Neuronal stem cell (in vitro differentiated cells): ENCODE measurements at regions not wholly inside any gene's neighbourhood (a gene's known extent, or its start where the extent isn't known, plus 50 kb on each side); places are given as distances from the start of the nearest gene placed in this dataset.
A peak's percentile ranks its signal among the peaks of the same experiment; 100 is the strongest.

Experiments used
- DNase-seq: peaks from one replicate; pipeline ENCODE4 v3.0.0-alpha.2; 2013; ENCODE audit warnings: low spot score
- H2AFZ ChIP-seq: one replicate; pipeline ENCODE4 v1.6.1; 2013; ENCODE audit warnings: mild to moderate bottlenecking, low read length, inconsistent platforms
- H2AK5ac ChIP-seq: 2 replicates; pipeline ENCODE4 v1.6.1; 2013; ENCODE audit warnings: low read depth, mild to moderate bottlenecking, inconsistent platforms, low read length, moderate library complexity, mixed read lengths
- H2BK120ac ChIP-seq: 2 replicates; pipeline ENCODE4 v1.6.1; 2013; ENCODE audit warnings: low read depth, mild to moderate bottlenecking, inconsistent platforms, low read length, moderate library complexity, mixed read lengths
- H2BK12ac ChIP-seq: one replicate; pipeline ENCODE4 v1.6.1; 2013; ENCODE audit warnings: low read length, inconsistent platforms
- H2BK15ac ChIP-seq: 2 replicates; pipeline ENCODE4 v1.6.1; 2013; ENCODE audit warnings: mild to moderate bottlenecking, low read length, inconsistent platforms, mixed read lengths
- H2BK5ac ChIP-seq: one replicate; pipeline ENCODE4 v1.6.1; 2013; ENCODE audit warnings: inconsistent platforms, mild to moderate bottlenecking, low read length, moderate library complexity
- H3K14ac ChIP-seq: one replicate; pipeline ENCODE4 v1.6.1; 2013; ENCODE audit warnings: low read length, inconsistent platforms
- H3K18ac ChIP-seq: 2 replicates; pipeline ENCODE4 v1.6.1; 2013; ENCODE audit warnings: low read length, inconsistent platforms
- H3K23ac ChIP-seq: 2 replicates; pipeline ENCODE4 v1.6.1; 2013; ENCODE audit warnings: low read depth, mild to moderate bottlenecking, mixed read lengths, low read length, inconsistent platforms; ENCODE audit not compliant: poor library complexity
- H3K27ac ChIP-seq: replicated peaks from 3 replicates; pipeline ENCODE4 v1.5.1; 2013; ENCODE audit warnings: low read length, inconsistent platforms
- H3K27me3 ChIP-seq, 3 experiments: 2 replicates each; pipeline ENCODE4 v1.6.1; 2013; ENCODE audit warnings: low read length in 3 of 3, mild to moderate bottlenecking in 2 of 3, inconsistent platforms in 1 of 3, low read depth in 1 of 3, mixed read lengths in 1 of 3, moderate library complexity in 1 of 3; ENCODE audit not compliant: control insufficient read depth in 3 of 3, insufficient read depth in 3 of 3
- H3K36me3 ChIP-seq, 2 donors: replicated peaks in 1 of 2; 2 replicates each; pipeline ENCODE4 v1.6.1; 2013; ENCODE audit warnings: low read length in 2 of 2; ENCODE audit not compliant: control insufficient read depth in 2 of 2, insufficient read depth in 2 of 2
- H3K4ac ChIP-seq: 2 replicates; pipeline ENCODE4 v1.6.1; 2013; ENCODE audit warnings: inconsistent platforms, mild to moderate bottlenecking, low read length, moderate library complexity
- H3K4me1 ChIP-seq, 2 donors: 1 replicate in 1 of 2; 2 replicates in 1 of 2; pipeline ENCODE4 v1.6.1; 2013; ENCODE audit warnings: low read length in 2 of 2, low read depth in 1 of 2; ENCODE audit not compliant: control insufficient read depth in 2 of 2, insufficient read depth in 1 of 2
- H3K4me2 ChIP-seq: one replicate; pipeline ENCODE4 v1.6.1; 2013; ENCODE audit warnings: mild to moderate bottlenecking, low read length, inconsistent platforms; ENCODE audit not compliant: insufficient read depth, poor library complexity, severe bottlenecking
- H3K4me3 ChIP-seq, 2 donors: 2 replicates each; pipeline ENCODE4 v1.5.1; 2013; ENCODE audit warnings: low read length in 2 of 2, mild to moderate bottlenecking in 2 of 2, inconsistent platforms in 1 of 2, moderate library complexity in 1 of 2
- H3K79me1 ChIP-seq: one replicate; pipeline ENCODE4 v1.6.1; 2013; ENCODE audit warnings: low read depth, mild to moderate bottlenecking, inconsistent platforms, low read length, moderate library complexity
- H3K9ac ChIP-seq: one replicate; pipeline ENCODE4 v1.6.1; 2013; ENCODE audit warnings: mild to moderate bottlenecking, low read depth, low read length, inconsistent platforms; ENCODE audit not compliant: poor library complexity
- H3K9me3 ChIP-seq, 2 donors: replicated peaks in 1 of 2; 2 replicates each; pipeline versions ENCODE3 to v1.6.1; 2013; ENCODE audit warnings: low read length in 2 of 2, mild to moderate bottlenecking in 2 of 2, inconsistent platforms in 1 of 2, low read depth in 1 of 2, mixed read lengths in 1 of 2, moderate library complexity in 1 of 2; ENCODE audit not compliant: control insufficient read depth in 2 of 2, insufficient read depth in 1 of 2
- H4K8ac ChIP-seq: one replicate; pipeline ENCODE4 v1.6.1; 2013; ENCODE audit warnings: low read depth, mild to moderate bottlenecking, inconsistent platforms, low read length, moderate library complexity
- H4K91ac ChIP-seq: one replicate; pipeline ENCODE4 v1.6.1; 2013; ENCODE audit warnings: low read length, low read depth, mild to moderate bottlenecking, inconsistent platforms; ENCODE audit not compliant: poor library complexity
- WGBS, 2 donors: extraction: QIAGEN DNeasy Blood & Tissue Kit; methylation state at CpG; one replicate each; pipeline ENCODE4 v1.1.7; 2013; ENCODE audit warnings: missing lambda C conversion rate in 2 of 2, mixed read lengths in 1 of 2; ENCODE audit not compliant: insufficient read length in 2 of 2, insufficient replicate concordance in 1 of 2; ENCODE audit errors: extremely low coverage in 2 of 2; 5-methylcytosine and 5-hydroxymethylcytosine counted together

GRCh38 chr16:82263521-82264143 is 93.6 kb upstream of the MPHOSPH6 start:
- Histone ChIP-seq H3K23ac (no peak overlapping the region), H3K4ac (no peak overlapping the region), H2BK120ac (no peak overlapping the region), H3K79me1 (no peaks in the 10 kb centered on the region), H2BK15ac (no peak overlapping the region), H2BK5ac (no peak overlapping the region), H3K36me3 (no peaks in the 10 kb centered on the region), H2AK5ac (no peak overlapping the region), H3K27ac (no peak overlapping the region), H3K14ac (no peak overlapping the region), H4K8ac (no peak overlapping the region), H3K4me1 (no peaks in the 10 kb centered on the region), H3K18ac (no peak overlapping the region), H3K27me3 (peaks cover 0 to 6% (median 0%) of the 10 kb centered on the region in 3 experiments), H2AFZ (no peak overlapping the region), H3K4me3 (no peak overlapping the region), H3K9ac (no peak overlapping the region), H4K91ac (no peak overlapping the region), H3K9me3 (no peaks in the 10 kb centered on the region), H3K4me2 (no peak overlapping the region), H2BK12ac (no peak overlapping the region)
- DNase-seq = peak; percentile 65
- no CpG with 5 or more reads among the region's 10 CpGs for WGBS, 2 donors

GRCh38 chr16:82262244-82262643 is 92.2 kb upstream of the MPHOSPH6 start:
- H2BK5ac ChIP-seq = no peak overlapping the region
- H4K91ac ChIP-seq = no peak overlapping the region
- no peaks in the 10 kb centered on the region for H3K79me1 ChIP-seq
- H3K4ac ChIP-seq = no peak overlapping the region
- no peak overlapping the region for H2BK12ac ChIP-seq
- H3K9me3 ChIP-seq = no peaks in the 10 kb centered on the region
- no peak overlapping the region for H4K8ac ChIP-seq
- H3K23ac ChIP-seq = no peak overlapping the region
- no peak overlapping the region for H3K9ac ChIP-seq
- H3K36me3 ChIP-seq = no peaks in the 10 kb centered on the region
- H3K27ac ChIP-seq = no peak overlapping the region
- WGBS, 2 donors = no CpG with 5 or more reads among the region's 3 CpGs
- H3K18ac ChIP-seq = no peak overlapping the region
- H3K27me3 ChIP-seq = peaks cover 0 to 6% (median 0%) of the 10 kb centered on the region in 3 experiments
- no peak overlapping the region for H3K14ac ChIP-seq
- no peak overlapping the region for H2AFZ ChIP-seq
- H2BK15ac ChIP-seq = no peak overlapping the region
- no peak overlapping the region for H2BK120ac ChIP-seq
- H3K4me2 ChIP-seq = no peak overlapping the region
- H3K4me3 ChIP-seq = no peak overlapping the region
- no peaks in the 10 kb centered on the region for H3K4me1 ChIP-seq
- H2AK5ac ChIP-seq = no peak overlapping the region
- no peak for DNase-seq

GRCh38 chr16:82260212-82260795 is 90.3 kb upstream of the MPHOSPH6 start:
- Histone ChIP-seq H3K4ac (no peak overlapping the region), H2BK15ac (no peak overlapping the region), H3K4me2 (no peak overlapping the region), H2AFZ (no peak overlapping the region), H3K79me1 (no peaks in the 10 kb centered on the region), H3K27me3 (peaks cover 0 to under 1% (median 0%) of the 10 kb centered on the region in 3 experiments), H3K9ac (no peak overlapping the region), H3K4me1 (no peaks in the 10 kb centered on the region), H3K9me3 (no peaks in the 10 kb centered on the region), H3K27ac (no peak overlapping the region), H3K36me3 (no peaks in the 10 kb centered on the region), H3K4me3 (no peak overlapping the region), H4K91ac (no peak overlapping the region), H4K8ac (no peak overlapping the region), H3K14ac (no peak overlapping the region), H3K18ac (no peak overlapping the region), H3K23ac (no peak overlapping the region), H2BK120ac (no peak overlapping the region), H2AK5ac (no peak overlapping the region), H2BK12ac (no peak overlapping the region), H2BK5ac (no peak overlapping the region)
- WGBS, 2 donors = no CpG with 5 or more reads among the region's 6 CpGs
- DNase-seq = no peak

- no peaks in the 10 kb centered on the region for H3K4me1 ChIP-seq
- WGBS, 2 donors = no CpG with 5 or more reads among the region's 1 CpG
- no peak overlapping the region for H3K14ac ChIP-seq
These were observed 89.7 kb upstream of the MPHOSPH6 start for GRCh38 chr16:82259731-82260130.

More at GRCh38 chr16:82259731-82260130, 89.7 kb upstream of the MPHOSPH6 start:
- H3K36me3 ChIP-seq = no peaks in the 10 kb centered on the region
- no peaks in the 10 kb centered on the region for H3K79me1 ChIP-seq
- H4K91ac ChIP-seq = no peak overlapping the region
- no peak overlapping the region for H3K27ac ChIP-seq
- no peak overlapping the region for H3K4me2 ChIP-seq
- H2AK5ac ChIP-seq = no peak overlapping the region
- H3K23ac ChIP-seq = no peak overlapping the region
- no peak overlapping the region for H2BK15ac ChIP-seq
- H3K4me3 ChIP-seq = no peak overlapping the region
- no peak overlapping the region for H2BK120ac ChIP-seq
- H2AFZ ChIP-seq = no peak overlapping the region
- DNase-seq = no peak
- H3K18ac ChIP-seq = no peak overlapping the region
- no peaks in the 10 kb centered on the region for H3K9me3 ChIP-seq
- no peak overlapping the region for H3K9ac ChIP-seq
- H2BK5ac ChIP-seq = no peak overlapping the region
- H3K4ac ChIP-seq = no peak overlapping the region
- no peak overlapping the region for H2BK12ac ChIP-seq
- H4K8ac ChIP-seq = no peak overlapping the region
- H3K27me3 ChIP-seq = no peaks in the 10 kb centered on the region
